GM12873 (cell line): ENCODE measurements at regions not wholly inside any gene's neighbourhood (a gene's known extent, or its start where the extent isn't known, plus 50 kb on each side); places are given as distances from the start of the nearest gene placed in this dataset.

Source experiments
- CTCF ChIP-seq: IDR thresholded peaks from 2 replicates; pipeline ENCODE4 v1.5.1; 2012; ENCODE audit warnings: low read depth, mild to moderate bottlenecking, moderate library complexity, low read length, control low read depth; ENCODE audit not compliant: insufficient read depth; ENCODE audit errors: missing control alignments

DNA sequence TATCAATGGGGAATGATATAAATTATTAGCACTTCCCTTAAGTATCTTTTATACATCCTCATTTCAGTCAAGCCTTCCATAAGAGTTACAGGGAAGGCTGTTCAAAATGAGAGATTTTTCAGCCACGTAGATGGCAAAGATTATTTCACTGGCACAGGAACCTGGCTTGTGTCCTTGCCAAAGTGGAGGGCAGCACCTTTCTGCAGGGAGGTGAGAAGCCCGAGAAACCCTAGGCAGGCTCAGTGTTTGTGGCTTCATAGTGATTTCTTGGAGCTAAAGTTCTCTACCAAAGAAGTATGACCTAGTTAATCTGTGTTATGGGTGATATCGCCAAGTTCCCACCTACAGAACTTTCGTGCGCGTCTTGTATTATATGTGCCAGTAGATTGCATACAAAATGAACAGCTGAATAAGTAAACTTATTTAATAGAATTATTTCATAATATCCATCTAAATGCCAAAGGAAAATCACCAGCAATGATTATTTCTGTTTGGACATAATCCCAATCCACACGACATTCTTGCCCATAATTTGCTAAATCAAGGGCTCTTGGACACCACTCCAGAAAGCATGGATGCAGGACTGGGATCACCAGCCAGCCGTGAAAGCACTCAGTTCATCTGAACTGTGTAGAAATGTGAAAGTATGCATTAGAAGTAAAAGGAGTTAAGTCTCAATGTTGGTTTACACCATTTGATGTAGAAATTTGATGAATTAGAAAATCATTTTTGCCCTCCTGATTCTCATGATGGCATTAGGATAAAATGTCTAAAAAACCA lies 150.4 kb upstream of the RNF32 start:
- no peak for TF ChIP-seq CTCF

- TF ChIP-seq CTCF = no peak
These were observed 152.6 kb upstream of the RNF32 start for GRCh38 chr7:156487811-156488533.

- no peak for TF ChIP-seq CTCF
These were observed 159.9 kb upstream of the RNF32 start for GRCh38 chr7:156480671-156481070.

DNA sequence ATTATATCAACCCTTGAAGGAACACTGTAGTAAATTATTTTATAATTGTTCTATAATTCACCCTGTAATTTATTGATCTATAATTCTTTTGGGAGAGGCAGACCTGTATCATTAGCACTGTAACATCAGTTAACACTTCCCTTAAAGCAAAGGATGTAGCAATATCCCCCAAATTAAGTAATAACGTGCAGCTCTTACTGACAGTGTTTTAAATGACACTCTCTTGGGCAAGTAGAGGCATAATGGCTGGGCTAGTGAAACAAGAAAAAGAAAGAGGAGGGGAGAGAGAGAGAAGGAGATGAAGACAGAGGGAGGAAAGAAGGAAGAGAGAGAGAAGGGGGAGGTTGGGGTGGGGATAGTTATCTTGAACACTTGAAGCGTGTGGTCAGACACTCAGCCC lies 161.0 kb upstream of the RNF32 start:
- TF ChIP-seq CTCF = no peak

DNA sequence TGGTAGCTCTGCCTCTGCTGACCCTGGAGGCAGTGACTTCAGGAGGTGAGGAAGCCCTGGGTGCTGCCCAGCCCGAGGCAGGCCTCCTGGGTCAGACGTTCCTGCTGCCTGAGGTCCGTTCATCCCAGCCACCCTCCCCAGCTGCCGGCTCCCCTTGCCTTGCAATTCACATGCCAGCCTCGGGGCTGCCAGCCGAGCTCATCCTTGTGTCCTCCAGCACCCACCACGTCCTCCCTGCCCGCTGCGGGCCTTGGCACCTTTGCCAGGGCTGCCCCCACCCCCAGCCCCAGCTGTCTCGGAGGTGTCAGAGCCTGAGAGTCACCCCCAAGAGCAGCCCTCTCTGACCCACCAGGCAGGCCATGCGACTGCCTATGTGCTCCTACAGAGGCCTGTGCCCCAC lies 162.1 kb upstream of the RNF32 start:
- TF ChIP-seq CTCF = no peak

DNA sequence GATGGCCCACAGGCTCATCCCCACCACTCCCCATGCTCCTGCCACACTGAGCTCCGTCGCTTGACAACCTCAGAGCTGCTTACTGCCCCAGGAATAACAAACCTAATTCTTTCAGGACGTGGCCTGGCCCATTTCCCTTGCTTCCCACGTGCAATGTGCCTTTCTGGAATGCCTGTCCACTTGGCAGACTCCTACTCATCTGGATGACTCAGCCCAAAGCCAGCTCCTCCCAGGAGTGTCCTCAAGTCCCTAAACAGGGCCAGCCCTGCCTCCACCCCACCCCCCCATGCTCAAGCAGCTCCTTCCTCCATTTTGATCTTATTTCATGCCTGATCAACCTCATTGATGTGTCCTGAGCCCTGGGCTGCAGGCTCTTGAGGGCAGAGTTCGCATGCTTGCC lies 164.9 kb upstream of the RNF32 start:
- TF ChIP-seq CTCF = no peak

DNA sequence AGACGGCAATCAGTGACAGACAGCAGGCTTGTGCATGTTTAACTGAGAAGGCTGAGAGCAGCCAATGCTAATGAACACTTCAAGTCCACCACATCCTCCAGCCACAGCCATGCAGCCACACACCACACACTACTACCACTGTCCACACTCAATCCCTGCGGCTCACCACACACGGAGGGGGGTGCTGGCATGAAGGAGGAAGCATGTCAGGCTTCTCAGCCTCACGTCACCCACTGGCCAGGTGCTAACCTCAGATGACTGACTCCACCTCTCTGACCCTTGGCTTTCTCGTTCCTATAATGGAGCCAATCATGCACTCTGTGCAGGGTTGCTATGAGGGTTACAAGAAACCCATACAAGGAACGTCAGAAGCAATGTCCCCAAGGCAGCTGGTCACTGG lies 165.4 kb upstream of the RNF32 start:
- no peak for TF ChIP-seq CTCF
